Type B pancreatic cell (in vitro differentiated cells): ENCODE measurements at regions not wholly inside any gene's neighbourhood (a gene's known extent, or its start where the extent isn't known, plus 50 kb on each side); places are given as distances from the start of the nearest gene placed in this dataset.
"Not testable (repeated sequence)": the region's sequence is repeated elsewhere in the genome, so short reads cannot be mapped to it uniquely, and the experiment has no call there.

ENCODE experiments used
- DNase-seq: peaks from one replicate; pipeline ENCODE4 v3.0.0; 2021; ENCODE audit warnings: mixed read lengths; ENCODE audit not compliant: unreplicated experiment; ENCODE audit errors: extremely low spot score
- H3K27ac Mint-ChIP-seq: 2 replicates; pipeline ENCODE4 v1.8.0; 2021; ENCODE audit warnings: mild to moderate bottlenecking, mixed read lengths
- H3K27me3 Mint-ChIP-seq: 2 replicates; pipeline ENCODE4 v1.8.0; 2021; ENCODE audit warnings: mixed read lengths
- H3K36me3 Mint-ChIP-seq: 2 replicates; pipeline ENCODE4 v1.8.0; 2021; ENCODE audit warnings: mixed read lengths
- H3K4me1 Mint-ChIP-seq: one replicate; pipeline ENCODE4 v1.8.0; 2021; ENCODE audit warnings: mixed read lengths; ENCODE audit not compliant: unreplicated experiment
- H3K4me3 Mint-ChIP-seq: 2 replicates; pipeline ENCODE4 v1.8.0; 2021; ENCODE audit warnings: mild to moderate bottlenecking, mixed read lengths
- H3K9me3 Mint-ChIP-seq: 2 replicates; pipeline ENCODE4 v1.8.0; 2021; ENCODE audit warnings: mixed read lengths
- TF ChIP-seq, protein P1 (sequence below): fragments of 200-600 bp; sonication (generic); conservative IDR thresholded peaks from 2 replicates; pipeline ENCODE4 v1.5.0; 2021; ENCODE audit warnings: antibody characterized with exemption, mild to moderate bottlenecking

DNA sequence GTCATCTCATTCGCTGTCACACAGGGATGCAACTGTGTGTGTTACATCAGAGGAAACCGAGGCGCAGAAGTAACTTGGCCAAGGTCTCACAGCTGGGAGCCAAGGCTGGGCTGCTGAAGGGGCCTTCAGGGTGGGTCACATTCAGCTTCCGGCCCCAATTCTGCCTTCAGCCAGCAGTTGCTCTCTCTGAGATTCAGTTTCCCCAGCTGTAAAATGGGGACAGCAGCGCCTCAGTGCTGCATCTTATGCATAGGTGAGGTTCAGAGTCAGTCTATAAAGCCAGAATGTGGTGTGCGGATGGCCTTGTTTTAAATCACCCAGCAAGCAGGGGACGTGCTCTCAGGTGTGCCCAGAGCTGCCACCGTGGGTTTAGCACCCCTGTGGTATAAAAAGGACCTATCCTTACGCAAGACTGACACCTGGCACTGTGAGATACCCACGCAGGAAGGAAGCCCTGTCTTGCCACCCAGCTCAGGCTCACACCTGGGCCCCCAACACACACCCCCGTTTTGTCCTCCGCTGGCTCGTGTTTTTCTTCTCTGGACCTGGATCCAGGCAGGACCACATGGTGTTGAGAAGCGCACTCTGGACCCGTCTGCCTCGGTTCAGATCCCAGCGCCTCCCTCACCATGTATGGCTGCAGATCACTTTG, 94.6 kb upstream of the GSE1 start:
- TF ChIP-seq, protein P1, sequence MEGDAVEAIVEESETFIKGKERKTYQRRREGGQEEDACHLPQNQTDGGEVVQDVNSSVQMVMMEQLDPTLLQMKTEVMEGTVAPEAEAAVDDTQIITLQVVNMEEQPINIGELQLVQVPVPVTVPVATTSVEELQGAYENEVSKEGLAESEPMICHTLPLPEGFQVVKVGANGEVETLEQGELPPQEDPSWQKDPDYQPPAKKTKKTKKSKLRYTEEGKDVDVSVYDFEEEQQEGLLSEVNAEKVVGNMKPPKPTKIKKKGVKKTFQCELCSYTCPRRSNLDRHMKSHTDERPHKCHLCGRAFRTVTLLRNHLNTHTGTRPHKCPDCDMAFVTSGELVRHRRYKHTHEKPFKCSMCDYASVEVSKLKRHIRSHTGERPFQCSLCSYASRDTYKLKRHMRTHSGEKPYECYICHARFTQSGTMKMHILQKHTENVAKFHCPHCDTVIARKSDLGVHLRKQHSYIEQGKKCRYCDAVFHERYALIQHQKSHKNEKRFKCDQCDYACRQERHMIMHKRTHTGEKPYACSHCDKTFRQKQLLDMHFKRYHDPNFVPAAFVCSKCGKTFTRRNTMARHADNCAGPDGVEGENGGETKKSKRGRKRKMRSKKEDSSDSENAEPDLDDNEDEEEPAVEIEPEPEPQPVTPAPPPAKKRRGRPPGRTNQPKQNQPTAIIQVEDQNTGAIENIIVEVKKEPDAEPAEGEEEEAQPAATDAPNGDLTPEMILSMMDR: no peak
- H3K9me3 Mint-ChIP-seq: no peaks in the 10 kb centered on the region
- H3K27ac Mint-ChIP-seq: no peak overlapping the region
- no peaks in the 10 kb centered on the region for H3K27me3 Mint-ChIP-seq
- no peak for DNase-seq
- no peak overlapping the region for H3K4me3 Mint-ChIP-seq
- peaks cover 9% of the 10 kb centered on the region for H3K36me3 Mint-ChIP-seq
- peaks cover 34% of the 10 kb centered on the region for H3K4me1 Mint-ChIP-seq

DNA sequence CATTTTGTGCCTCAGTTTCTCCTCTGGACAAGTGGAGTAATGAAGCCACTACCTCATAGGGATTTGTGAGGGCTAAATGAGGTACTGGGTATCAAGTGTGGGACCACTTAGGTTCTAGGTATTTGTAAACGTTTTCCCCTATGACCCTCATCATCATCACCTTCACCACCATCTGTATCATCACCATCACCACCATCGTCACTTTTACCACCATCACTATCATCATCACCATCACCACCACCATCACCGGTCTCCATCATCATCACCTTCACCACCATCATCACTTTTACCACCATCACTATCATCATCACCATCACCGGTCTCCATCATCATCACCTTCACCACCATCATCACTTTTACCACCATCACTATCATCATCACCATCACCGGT, 94.1 kb upstream of the GSE1 start:
- H3K4me3 Mint-ChIP-seq, H3K36me3 Mint-ChIP-seq, H3K27me3 Mint-ChIP-seq, H3K27ac Mint-ChIP-seq, DNase-seq, H3K9me3 Mint-ChIP-seq: not testable (repeated sequence)
- peaks cover 34% of the 10 kb centered on the region for H3K4me1 Mint-ChIP-seq

DNA sequence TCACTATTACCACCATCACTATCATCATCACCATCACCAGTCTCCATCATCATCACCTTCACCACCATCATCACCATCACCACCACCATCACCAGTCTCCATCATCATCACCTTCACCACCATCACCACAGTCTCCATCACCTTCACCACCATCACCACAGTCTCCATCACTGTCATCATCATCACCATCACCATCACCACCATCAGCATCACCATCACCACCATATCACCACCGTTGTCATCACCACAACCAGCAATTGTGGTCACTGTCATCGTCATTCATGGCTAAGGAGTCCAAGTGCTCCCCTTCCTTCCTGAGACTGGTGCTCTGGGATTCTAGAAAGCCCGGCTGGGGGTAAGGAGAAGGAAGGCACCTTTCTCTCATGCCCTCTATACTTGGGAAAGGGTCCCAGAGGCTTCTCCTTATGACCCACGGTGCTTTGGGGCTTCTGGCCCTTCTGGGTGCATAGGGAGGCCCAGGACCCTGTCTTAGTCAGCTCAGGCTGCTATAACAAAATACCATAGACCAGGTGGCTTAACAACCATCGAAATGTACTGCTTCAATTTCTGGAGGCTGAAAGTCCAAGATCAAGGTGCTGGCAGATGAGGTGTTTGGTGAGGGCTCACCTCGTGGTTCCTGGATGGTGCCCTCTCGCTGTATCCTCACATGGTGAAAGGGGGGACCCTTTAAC, 93.4 kb upstream of the GSE1 start:
- TF ChIP-seq, protein P1: no peak
- Mint-ChIP-seq H3K36me3 (peaks cover 9% of the 10 kb centered on the region), H3K4me3 (no peak overlapping the region), H3K27me3 (no peaks in the 10 kb centered on the region), H3K27ac (no peak overlapping the region), H3K9me3 (no peaks in the 10 kb centered on the region), H3K4me1 (peaks cover 32% of the 10 kb centered on the region)
- DNase-seq: no peak

DNA sequence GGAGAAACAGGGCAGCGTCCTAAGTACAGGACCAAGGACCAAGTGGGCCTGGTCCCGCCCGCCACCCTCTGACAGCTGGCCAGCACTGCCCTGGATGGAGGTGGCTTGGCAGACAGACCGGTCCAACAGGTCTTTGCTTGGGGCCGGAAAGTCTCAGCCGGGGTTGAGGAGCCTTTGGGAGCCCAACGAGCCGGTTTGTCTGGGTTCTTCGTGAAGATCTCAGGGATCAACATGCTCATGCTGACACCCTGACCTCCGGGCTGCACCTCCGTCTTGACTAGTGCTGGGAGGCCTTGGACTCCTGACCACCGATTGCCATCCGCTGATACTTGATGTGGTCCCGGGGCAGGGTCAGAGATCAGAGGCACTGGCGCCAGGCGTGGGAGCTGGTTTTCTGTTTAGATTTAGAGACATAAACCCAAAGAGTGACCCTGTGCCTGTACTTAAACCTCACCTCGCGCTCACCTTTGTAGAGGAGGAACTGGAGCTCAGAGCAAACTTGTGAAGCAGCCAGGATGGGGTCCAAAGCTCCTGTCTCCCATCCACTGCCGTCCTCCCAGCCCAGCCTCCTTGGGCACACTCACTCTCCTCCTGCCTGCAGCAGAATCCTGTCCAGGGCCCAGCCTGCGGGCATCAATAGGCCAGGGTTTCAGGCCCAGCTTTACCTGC, 92.1 kb upstream of the GSE1 start:
- H3K27ac Mint-ChIP-seq: peak overlapping the region; percentile 19
- TF ChIP-seq, protein P1: no peak

DNA sequence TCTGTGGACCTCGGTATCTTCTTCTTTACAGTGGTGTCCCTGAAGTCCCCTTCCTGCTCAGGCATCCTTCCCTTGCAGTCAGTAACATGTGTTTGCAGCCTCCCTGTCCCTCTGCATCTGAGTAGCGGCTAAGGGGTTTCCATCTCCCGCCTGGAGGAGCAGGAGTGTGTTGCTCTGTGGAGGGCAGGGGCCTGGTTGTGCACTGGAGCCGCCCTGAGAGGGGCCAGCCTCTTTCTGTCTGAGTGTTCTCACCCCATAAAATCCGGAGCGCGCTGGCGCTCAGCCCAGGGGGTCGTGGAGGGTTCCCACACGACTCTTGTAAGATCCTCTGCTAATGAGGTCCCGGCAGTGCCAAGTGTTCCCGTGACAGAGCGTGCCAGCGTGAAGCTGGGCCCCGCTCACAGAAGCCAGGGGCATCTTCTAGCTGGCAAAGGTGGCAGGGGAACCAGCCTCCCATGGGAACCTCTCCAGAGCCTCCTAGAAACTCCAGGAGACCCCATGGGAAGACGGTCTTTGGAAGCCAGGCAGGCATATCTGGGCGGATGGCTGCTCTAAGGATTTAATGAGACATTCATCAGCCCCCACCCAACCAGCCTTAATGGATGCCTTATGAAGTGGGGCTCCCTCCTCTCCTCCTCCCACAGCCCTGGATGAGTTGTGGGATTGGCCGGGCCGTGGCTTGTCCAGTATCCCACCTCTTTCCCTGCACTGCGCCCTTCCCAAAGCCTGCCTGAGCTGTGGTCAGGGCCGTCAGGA, 91.4 kb upstream of the GSE1 start:
- peaks cover 9% of the 10 kb centered on the region for H3K36me3 Mint-ChIP-seq
- no peaks in the 10 kb centered on the region for H3K9me3 Mint-ChIP-seq
- peaks cover 34% of the 10 kb centered on the region for H3K4me1 Mint-ChIP-seq
- TF ChIP-seq, protein P1: no peak
- DNase-seq: no peak
- peak overlapping the region; percentile 19 for H3K27ac Mint-ChIP-seq
- H3K27me3 Mint-ChIP-seq: no peaks in the 10 kb centered on the region
- no peak overlapping the region for H3K4me3 Mint-ChIP-seq

More for the DNA sequence above, 92.1 kb upstream of the GSE1 start:
- no peak overlapping the region for H3K4me3 Mint-ChIP-seq
- H3K9me3 Mint-ChIP-seq: no peaks in the 10 kb centered on the region
- peaks cover 27% of the 10 kb centered on the region for H3K4me1 Mint-ChIP-seq
- no peaks in the 10 kb centered on the region for H3K27me3 Mint-ChIP-seq
- DNase-seq: no peak
- H3K36me3 Mint-ChIP-seq: peaks cover 9% of the 10 kb centered on the region
